T follicular helper cell (primary cell): ENCODE measurements at regions not wholly inside any gene's neighbourhood (a gene's known extent, or its start where the extent isn't known, plus 50 kb on each side); places are given as distances from the start of the nearest gene placed in this dataset.
"Not testable (repeated sequence)": the region's sequence is repeated elsewhere in the genome, so short reads cannot be mapped to it uniquely, and the experiment has no call there.

Experiments used
- DNase-seq: peaks from one replicate; pipeline ENCODE4 v3.0.0-alpha.2; 2020; ENCODE audit warnings: low read depth

DNA sequence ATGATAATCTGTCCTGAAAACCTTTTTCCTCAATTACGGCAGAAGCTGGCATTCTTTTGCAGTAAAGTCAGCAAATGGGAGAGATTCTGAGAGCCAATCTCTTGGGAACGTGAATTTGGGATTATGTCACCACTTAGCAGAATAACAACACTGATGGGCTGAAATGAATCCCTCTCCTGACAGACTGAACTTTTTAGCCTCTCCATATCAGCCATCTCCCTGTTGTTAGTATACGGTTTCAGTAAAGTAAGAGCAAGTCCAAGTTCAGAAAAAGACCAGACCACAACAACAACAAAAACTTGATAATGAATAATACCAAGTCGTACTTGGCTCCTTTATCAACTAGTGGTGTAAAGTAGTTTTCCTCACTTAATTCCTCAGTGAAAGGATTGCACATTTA lies 1048.8 kb downstream of the GATA3 start:
- no peak for DNase-seq

DNA sequence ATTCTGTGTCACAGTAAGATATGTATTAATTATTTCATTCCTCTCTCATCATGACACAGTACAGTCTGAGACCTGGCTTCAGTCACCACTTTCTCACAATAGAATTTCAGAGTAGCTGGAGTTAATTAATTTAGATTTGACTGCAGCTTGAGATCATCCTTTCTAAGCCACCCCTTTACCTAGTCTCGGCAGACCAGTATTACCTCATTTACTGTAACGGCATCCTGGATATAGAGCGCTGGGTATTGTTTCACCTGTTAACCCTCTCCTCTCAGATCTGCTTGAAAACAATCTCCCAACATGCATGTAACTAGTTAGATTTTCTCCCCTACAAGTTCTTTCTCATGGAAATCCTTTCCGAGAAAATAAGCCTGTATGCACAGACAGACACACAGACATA lies 1057.5 kb downstream of the GATA3 start:
- DNase-seq = no peak

DNA sequence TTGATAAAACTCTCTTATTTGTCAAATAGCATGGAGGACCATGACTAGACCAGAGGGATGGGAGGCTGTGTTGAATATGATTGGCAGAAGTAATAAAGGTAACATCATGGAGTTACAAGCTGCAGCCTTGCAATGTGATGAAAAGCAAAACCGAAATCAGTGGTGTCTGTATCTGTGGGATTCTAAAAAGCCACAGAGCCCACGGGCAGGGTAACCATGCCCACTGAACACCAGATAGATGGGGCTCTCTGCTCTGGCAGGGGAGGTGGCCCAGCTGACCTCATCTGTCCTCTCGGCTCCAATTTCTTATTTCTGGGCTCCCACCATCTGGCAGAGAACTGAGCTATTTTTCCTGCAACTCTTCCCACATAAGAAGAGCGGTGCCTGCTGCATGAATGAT lies 1072.2 kb downstream of the GATA3 start:
- DNase-seq = no peak

DNA sequence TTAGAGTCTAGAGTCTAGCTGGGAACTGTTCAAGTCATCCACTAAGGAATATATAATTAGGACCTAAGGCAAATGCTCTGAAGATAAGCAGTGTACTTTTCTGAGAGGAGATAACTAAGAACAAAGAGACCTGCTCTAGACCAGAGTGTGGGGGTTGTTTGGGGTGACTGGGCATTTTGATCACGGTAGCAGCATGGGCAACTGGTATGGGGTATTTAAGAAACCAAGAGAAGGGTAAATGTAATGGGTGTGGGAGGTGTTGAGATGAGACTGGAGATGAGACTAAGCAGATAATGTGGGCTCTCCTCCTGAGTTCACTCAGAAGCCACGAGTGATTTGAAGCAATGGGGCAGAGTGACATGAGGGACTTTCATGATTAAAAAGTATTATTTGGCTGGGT lies 1082.9 kb downstream of the GATA3 start:
- no peak for DNase-seq

DNA sequence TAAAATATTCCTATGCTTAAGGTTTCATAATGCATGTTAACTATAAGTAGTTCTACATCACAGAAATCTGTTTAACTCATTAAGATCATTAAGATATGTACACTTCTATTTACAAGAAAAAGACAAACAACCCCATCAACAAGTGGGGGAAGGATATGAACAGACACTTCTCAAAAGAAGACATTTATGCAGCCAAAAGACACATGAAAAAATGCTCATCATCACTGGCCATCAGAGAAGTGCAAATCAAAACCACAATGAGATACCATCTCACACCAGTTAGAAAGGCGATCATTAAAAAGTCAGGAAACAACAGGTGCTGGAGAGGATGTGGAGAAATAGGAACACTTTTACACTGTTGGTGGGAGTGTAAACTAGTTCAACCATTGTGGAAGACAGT lies 1084.3 kb downstream of the GATA3 start:
- not testable (repeated sequence) for DNase-seq

DNA sequence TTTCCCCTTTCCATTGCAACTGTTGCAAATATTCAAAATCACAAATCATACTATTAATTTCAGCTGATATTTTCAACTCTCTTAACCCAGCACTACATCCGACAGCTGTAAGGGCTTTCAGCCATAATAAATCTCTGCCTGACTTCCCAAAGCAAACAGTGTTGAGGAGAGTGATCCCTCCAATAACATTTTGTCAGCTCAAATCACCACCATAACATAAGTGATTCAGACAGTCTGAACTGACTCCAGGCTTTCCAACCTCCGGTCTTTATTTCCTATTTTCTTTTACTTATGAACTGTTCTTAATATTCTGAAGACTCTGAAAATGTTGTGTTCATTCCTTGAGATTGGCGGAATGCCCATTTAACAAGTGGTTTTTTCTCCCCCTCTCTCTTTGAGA lies 1085.9 kb downstream of the GATA3 start:
- DNase-seq = no peak

DNA sequence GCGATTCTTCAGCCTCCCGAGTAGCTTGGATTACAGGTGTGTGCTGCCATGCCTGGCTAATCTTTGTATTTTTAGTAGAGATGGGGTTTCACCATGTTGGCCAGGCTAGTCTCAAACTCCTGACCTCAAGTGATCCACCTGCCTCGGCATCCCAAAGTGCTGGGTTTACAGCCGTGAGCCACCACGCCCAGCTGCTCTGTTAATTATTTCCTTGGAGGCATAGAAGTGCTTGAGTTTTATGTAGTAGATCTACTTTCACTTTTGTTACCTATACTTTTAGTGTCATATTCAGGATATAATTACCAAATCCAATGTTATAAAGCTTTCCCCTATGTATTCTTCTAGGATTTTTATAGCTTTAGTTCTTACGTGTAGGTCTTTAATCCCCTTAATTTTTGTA lies 1093.0 kb downstream of the GATA3 start:
- DNase-seq = no peak

DNA sequence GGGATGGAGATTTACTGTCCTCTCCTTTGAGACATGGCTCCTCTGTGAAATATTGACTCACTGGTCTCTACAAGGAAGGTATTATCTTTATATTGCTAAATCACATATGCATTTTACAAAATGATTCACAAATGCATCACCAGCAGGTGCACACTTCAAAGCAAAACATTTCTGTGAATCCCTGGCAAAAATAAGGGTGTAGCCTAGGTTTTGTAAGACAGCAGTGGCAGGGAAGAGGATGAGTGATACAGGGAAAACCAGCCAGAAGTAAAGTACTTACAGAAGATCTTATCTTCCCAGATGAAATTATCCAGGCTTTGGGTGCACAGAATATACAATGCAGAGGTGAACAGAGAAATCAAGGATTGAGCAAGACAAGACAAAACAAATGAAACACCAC lies 1094.6 kb downstream of the GATA3 start:
- DNase-seq = no peak

DNA sequence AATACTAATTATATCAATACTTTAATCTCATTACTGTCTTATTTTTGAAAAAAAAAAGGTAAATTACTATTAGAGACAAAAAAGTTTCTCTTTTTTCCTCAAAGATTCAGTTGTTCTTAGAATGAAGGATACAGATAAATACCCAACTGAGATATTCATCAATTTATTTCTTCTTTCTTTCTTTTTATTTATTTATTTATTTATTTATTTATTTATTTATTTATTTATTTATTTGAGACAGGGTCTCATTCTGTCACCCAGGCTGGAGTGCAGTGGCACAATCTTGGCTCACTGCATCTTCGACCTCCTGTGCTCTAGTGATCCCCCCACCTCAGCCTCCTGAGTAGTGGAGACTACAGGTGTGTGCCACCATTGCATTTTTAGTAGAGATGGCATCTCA lies 1098.6 kb downstream of the GATA3 start:
- not testable (repeated sequence) for DNase-seq

DNA sequence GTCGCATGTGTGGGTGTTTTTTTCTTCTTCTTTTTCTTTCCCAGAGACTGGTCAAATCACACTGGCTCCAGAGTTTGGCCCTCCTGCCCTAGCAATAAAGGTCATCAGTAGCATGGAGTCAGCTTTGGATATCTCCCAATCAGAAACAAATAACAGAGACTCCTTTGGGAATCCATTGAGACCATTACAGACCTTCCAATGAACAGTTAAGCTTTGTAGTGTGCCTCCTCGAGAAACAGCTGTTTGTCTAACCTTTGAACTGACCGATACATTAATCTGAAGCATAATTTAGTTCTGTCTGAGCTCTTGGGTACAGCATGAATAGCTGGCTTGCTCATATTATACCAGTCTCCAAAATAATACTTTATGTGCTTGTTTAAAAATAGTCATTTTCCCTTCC lies 1103.2 kb downstream of the GATA3 start:
- DNase-seq = no peak

DNA sequence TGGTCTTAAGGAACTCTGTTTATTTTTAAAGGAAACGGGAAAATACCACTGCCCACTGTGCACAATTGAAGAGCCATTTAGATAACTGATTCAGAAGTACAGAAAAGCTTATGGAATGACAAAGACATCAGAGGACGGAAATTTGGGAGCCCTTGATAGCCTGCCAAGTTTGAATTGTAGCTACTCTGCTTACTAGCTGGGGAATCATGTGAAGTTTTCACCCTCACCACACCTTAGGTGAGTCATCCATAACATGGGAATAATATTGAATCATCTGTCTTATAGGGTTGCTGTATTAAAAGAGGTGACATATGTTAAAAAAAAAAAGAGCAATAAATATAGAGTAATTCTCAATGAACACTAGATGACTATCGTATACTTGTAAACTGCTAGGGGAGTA lies 1104.2 kb downstream of the GATA3 start:
- DNase-seq = no peak

DNA sequence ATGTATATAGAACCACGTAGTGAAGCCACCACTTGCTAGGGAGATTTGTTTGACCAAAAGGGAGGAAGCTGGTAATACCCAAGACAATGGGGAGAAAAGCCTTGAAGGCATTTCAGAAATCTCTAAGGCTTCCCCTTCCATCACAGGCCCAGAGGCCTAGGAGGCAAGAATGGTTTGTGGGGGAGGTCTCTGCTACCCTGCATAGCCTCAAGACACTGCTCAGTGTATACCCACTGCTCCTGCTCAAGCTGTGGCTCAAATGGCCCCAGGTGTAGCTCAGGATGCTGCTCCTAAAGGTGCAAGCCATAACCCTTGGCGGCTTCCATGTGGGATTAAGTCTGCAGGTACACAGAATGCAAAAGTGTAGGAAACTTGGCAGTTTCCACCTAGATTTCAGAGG lies 1105.8 kb downstream of the GATA3 start:
- DNase-seq = no peak

DNA sequence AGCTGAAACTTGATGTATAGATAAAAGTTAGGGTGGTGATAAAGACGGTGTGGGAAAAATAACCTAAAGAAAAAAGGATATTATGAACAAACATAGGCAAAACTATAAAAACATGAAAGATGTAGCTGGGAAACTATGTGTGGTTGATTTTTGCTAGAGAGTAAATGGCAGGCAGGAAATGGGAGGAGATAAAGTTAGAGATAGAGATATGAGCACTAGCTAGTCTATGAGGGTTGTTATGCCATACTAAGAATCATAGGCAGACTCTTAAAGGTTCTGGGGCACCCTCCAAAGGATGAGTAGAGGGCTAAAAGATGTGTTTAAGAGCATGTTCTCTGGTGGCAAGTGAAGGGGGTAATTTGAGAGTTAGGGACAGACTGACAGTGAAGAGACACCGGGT lies 1109.2 kb downstream of the GATA3 start:
- DNase-seq = no peak

DNA sequence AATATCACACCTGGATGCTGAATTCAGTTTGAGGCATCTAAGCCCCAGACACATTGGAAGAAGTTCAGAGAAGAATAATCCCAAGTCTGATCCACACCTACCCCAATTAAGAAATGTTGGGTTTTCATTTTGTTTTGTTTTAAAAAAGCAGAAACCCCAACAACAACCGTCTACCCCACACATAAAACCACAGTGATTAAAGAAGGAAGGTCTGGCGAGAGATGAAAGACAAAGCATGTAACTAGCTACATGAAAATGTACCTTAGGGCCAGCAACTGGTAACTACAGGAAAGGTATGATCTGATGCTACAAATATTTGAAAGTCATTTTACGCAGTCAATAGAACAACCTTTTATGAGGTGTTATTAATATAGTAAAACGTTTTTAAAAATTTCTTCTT lies 1112.3 kb downstream of the GATA3 start:
- DNase-seq = no peak

DNA sequence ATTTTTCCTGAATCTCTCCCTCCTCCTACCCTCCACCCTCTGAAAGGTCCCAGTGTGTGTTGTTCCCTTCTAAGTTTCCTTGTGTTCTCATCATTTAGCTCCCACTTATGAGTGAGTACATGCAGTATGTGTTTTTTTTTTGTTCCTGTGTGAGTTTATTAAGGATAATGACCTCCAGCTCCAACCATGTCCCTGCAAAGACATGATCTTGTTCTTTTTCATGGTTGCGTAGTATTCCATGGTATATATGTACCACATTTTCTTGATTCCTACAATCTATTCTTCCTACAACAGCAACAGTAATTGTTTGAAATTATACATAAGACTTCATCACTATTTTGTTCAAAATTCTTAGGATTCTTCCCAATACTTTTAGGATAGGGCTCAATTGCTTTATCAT lies 1117.8 kb downstream of the GATA3 start:
- DNase-seq = no peak

DNA sequence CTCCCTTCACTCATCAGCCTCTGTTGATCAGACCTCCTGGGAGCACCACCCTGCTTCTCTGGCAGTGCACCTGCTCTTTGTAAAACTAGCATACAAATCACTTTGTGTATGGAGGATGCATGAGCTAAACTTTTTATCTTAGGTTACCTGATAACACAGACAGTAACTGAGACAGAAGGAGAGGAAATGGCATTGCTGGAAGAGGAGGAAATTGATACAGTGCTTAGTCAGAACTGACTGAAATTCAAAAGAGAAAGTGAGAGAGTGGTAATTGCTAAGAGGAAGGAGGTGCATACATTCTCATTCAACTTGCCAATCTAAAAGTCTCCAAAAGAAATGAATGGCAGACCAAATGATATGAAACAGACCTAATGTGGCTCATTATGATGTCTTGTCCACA lies 1120.7 kb downstream of the GATA3 start:
- DNase-seq = no peak

DNA sequence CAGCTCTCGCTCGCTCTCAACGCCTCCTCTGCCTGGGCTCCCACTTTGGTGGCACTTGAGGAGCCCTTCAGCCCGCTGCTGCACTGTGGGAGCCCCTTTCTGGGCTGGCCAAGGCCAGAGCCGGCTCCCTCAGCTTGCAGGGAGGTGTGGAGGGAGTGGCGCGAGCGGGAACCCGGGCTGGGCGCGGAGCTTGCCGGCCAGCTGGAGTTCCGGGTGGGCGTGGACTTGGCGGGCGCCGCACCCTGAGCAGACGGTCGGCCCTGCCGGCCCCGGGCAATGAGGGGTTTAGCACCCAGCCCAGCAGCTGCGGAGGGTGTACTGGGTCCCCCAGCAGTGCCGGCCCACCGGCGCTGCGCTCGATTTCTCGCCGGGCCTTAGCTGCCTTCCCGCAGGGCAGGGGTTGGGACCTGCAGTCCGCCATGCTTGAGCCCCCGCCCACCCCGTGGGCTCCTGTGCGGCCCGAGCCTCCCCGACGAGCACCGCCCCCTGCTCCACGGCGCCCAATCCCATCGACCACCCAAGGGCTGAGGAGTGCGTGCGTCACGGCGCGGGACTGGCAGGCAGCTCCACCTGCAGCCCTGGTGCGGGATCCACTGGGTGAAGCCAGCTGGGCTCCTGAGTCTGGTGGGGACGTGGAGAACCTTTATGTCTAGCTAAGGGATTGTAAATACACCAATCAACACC lies 1128.9 kb downstream of the GATA3 start:
- not testable (repeated sequence) for DNase-seq

DNA sequence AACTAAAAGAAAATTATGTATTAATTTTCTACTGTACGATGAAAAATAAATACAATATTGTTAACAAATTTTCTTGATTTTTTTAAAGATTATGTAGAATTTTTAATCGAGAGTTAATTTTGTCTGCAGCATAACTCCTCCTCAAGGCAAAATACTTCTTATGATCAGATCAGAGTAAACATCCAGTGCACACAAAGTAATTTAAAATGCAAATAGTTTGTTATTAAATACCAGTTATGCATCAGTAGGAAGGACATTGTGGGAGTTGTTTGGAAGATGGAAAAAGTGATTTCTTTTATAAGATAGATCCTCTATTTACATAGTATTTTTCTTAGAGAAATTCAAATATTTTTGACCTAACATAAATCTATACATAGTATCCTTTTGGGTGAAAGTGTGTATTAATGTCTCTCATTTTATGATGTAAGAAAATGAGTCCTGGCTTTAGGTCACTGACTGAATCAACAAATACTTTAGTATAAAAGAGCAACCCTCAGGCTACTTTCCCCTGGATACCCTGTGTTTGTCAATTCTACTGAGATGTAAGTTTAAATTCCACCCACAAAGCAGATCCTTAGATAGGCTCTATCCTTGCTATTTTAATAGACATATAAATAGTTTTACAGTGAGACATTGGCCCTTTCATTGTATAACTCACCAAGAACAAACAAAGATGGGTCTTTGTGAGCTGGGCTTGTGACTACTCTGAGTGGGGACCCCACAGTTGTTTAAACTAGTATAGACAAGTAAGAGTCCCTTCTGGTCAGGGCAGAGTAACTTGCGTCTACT lies 1133.7 kb downstream of the GATA3 start:
- no peak for DNase-seq

DNA sequence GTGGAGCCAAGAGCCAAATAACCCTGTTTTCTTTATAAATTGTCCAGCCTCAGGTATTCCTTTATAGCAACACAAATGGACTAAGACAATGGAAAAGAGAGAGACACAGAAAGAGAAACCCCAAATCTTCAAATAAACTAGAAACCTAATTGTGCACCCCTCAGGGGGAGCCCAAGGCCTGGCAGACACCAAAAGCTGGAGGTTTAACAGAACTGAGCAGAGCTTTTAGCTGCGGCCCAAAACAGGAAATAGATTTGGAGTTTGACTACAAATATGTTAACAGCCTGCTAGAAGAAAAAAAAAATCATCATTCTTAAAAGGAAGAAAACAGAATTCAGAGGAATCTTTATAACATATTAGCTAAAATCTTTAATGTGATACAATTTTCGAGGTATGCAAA lies 1135.0 kb downstream of the GATA3 start:
- DNase-seq = no peak

DNA sequence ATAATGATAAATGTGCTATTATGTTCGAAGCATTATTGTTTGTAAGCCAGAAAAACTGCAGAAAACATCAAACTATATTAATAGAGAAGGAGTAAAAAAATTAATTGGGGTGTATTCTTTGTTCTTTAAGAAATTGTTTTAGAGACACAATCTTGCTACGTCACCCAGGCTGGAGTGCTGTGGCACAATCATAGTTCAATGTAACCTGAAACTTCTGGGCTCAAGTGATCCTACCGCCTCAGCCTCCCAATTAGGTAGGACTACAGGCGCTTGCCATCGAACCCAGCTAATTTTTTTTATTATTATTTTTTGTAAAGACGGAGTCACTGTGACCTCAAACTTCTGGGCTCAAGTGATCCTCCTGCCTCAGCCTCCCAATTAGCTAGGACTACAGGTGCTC lies 1138.6 kb downstream of the GATA3 start:
- no peak for DNase-seq

DNA sequence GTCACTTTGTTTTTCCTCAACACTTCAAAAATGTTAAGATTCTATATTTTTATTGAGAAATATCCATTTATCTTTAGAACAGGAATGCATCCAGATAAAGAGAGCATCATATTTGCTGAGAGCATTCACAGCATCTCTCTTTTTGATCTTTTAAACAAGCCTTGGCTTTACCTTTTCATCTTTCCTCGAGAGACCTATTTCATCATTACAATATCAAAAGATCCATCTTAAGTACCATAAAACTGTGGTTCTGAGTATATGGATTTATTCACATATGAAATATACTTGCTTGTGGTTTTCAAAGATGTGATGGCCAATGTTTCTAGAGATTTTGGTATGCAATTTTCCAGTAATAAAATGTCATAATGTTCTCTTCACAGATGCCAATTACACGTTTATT lies 1140.9 kb downstream of the GATA3 start:
- DNase-seq = no peak

DNA sequence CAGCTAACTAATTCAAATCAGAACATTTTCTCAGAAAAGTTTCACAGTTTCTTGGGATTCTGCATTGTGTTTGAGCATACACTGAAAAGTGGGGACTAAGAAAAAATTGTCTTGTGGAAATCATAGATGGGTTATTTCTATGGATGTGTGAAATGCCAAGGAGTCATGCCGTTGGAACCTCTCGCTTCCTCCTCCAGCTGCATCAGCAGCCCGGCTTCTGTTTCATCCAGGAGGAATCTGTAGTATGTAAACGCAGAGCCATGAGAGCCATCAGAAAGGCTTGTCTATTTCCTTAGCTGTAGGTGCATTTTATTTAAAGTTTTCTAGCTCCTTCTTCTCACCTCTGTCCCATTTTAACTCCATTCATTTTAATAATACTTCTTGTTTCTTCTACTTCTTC lies 1144.1 kb downstream of the GATA3 start:
- DNase-seq = no peak

DNA sequence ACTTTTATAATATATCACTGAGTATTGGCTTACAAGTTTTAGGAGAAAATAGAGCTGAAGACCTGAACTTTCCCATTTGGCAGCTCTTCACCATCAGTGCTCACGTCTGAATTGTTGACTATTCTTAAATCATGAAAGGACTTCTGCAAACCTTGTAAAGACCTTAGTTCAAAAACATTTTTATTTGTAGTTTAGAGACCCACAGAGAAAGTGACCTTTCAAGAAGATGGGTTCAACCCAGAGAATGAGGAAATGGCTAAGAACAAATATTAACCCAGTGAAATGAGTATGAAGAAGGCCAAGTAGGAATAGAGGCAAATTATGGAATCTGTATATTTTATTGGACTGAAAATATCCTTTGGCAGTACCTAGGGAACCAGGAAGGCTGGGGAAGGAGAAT lies 1151.1 kb downstream of the GATA3 start:
- DNase-seq = no peak
